Liver (tissue), 2 donors: ENCODE measurements at regions not wholly inside any gene's neighbourhood (a gene's known extent, or its start where the extent isn't known, plus 50 kb on each side); places are given as distances from the start of the nearest gene placed in this dataset.

Source experiments
- FOXA1 ChIP-seq: IDR thresholded peaks from 2 replicates; pipeline ENCODE4 v1.6.1; 2016; ENCODE audit warnings: antibody characterized with exemption
- SP1 ChIP-seq: IDR thresholded peaks from 2 replicates; pipeline ENCODE4 v1.6.1; 2018; ENCODE audit warnings: antibody characterized with exemption, mild to moderate bottlenecking
- donor health status: healthy.

DNA sequence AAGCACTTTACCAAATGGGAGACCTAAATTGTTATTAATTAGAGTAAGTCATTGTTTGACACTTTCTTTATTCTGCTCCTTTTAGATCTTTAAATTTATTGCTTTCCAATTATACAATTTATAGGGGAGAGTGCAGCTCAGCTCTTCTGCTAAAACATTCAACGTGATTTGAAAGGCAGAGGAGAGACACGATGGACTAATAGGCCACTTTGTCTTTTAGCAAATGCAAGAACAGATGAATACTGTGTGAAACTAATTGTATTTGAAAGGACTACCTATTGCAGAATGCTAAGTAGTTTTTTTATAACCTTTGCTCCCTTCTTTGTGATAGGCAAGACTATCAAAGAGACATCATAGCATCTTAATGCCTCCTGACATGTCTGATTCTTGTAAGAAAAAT is 320.4 kb upstream of the KLF3 start:
- TF ChIP-seq FOXA1: no peak
- no peak for TF ChIP-seq SP1
